Pancreas (tissue), 10 donors: ENCODE measurements at regions not wholly inside any gene's neighbourhood (a gene's known extent, or its start where the extent isn't known, plus 50 kb on each side); places are given as distances from the start of the nearest gene placed in this dataset.
A peak's percentile ranks its signal among the peaks of the same experiment; 100 is the strongest.

Experiments
- ATAC-seq, 4 donors: fragments of 200-7000 bp; cut with Tn5 transposase; one replicate each; pipeline versions ENCODE4 v1.8.0 to v1.9.1; 2020; ENCODE audit warnings: mild to moderate bottlenecking in 4 of 4, moderate library complexity in 4 of 4
- DNase-seq, 6 donors: peaks; one replicate each; pipeline ENCODE4 v3.0.0-alpha.2; 2020
- FAIRE-seq: peaks from 2 replicates; lab custom pipeline; 2012; peaks lifted over from hg19 to GRCh38; lab: Jason Lieb, UNC
- H3K27ac ChIP-seq, 4 donors: fragments of 200-600 bp; sonication (generic); 1 replicate in 3 of 4; 2 replicates in 1 of 4; pipeline versions ENCODE4 v1.5.0 to v1.8.0; 2020
- H3K27me3 ChIP-seq, 4 donors: fragments of 200-600 bp; one replicate each; pipeline ENCODE4 v1.8.0; 2021
- H3K36me3 ChIP-seq, 3 donors: fragments of 200-600 bp; sonication (generic) in 1 of 3; one replicate each; pipeline versions ENCODE4 v1.5.0 to v1.8.0; 2020 to 2021
- H3K4me1 ChIP-seq, 3 donors: fragments of 200-600 bp; one replicate each; pipeline ENCODE4 v1.8.0; 2021
- H3K4me3 ChIP-seq, 4 donors: fragments of 200-600 bp; sonication (generic) in 2 of 4; one replicate each; pipeline versions ENCODE4 v1.5.0 to v1.8.0; 2020 to 2021
- H3K9me3 ChIP-seq, 4 donors: fragments of 200-600 bp; one replicate each; pipeline ENCODE4 v1.8.0; 2021
- WGBS, 2 donors: extraction: QIAGEN DNeasy Blood & Tissue Kit; methylation state at CpG; one replicate each; pipeline ENCODE4 v1.1.7; 2013; 5-methylcytosine and 5-hydroxymethylcytosine counted together
- intact Hi-C, 3 donors: fragments of 100-400 bp; cut with DNase I; formaldehyde crosslinking; loops; one replicate each; pipeline versions ENCODE4 v1.11.1 to v1.14.2; 2022
- TF ChIP-seq, protein P1 (sequence below), 4 donors: fragments of 200-600 bp; sonication (generic) in 3 of 4; IDR thresholded peaks; one replicate each; pipeline versions ENCODE4 v1.5.0 to v1.8.0; 2021; ENCODE audit warnings: antibody characterized with exemption in 4 of 4
- donor health status: healthy with polysubstance abuse.
- donor health status: DM: no; HTN: no; CAD: no; lungs with moderate emphysema.
- donor health status: DM: no; HTN: no; CAD: no.
- donor health status: control.
- donor health status: control.
- donor health status: Bipolar disorder and iron deficiency.
- donor health status: DM: yes; HTN: yes; CAD: no.
- donor health status: DM: no; HTN: no; CAD: no.
- donor health status: DM: no; HTN: no; CAD: no.
- donor health status: DM: yes; HTN: yes; CAD: no.

DNA sequence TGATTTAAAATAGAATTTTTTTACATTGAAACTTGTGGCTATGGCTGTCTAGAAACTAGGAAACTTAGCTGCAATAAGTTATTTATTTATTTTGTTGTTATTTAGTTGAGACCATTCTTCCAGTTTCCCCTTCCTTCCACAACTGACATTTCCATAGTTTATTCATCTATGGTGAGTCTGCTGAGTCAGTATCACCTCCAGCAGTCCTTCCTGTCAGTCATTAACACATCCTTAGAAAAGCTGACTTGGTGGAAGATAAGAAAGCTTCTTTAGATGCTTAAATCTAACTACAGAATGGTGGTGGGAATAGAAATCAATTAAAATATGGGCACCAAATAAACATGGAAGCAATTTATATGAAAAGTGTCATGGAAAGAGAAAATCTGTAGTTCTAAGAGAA is 714.0 kb downstream of the RWDD3 start:
- H3K4me1 ChIP-seq, result no peaks in the 10 kb centered on the region
- H3K4me3 ChIP-seq, result no peak overlapping the region
- no peak overlapping the region for H3K27ac ChIP-seq
- intact Hi-C loops, result no loop called here
- ATAC-seq (no peak), FAIRE-seq (no peak), DNase-seq (no peak)
- TF ChIP-seq, protein P1, sequence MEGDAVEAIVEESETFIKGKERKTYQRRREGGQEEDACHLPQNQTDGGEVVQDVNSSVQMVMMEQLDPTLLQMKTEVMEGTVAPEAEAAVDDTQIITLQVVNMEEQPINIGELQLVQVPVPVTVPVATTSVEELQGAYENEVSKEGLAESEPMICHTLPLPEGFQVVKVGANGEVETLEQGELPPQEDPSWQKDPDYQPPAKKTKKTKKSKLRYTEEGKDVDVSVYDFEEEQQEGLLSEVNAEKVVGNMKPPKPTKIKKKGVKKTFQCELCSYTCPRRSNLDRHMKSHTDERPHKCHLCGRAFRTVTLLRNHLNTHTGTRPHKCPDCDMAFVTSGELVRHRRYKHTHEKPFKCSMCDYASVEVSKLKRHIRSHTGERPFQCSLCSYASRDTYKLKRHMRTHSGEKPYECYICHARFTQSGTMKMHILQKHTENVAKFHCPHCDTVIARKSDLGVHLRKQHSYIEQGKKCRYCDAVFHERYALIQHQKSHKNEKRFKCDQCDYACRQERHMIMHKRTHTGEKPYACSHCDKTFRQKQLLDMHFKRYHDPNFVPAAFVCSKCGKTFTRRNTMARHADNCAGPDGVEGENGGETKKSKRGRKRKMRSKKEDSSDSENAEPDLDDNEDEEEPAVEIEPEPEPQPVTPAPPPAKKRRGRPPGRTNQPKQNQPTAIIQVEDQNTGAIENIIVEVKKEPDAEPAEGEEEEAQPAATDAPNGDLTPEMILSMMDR (IDR thresholded peaks at IDR 0.05), result no peak
- no peaks in the 10 kb centered on the region for H3K9me3 ChIP-seq
- no peaks in the 10 kb centered on the region for H3K36me3 ChIP-seq
- H3K27me3 ChIP-seq, result no peaks in the 10 kb centered on the region

DNA sequence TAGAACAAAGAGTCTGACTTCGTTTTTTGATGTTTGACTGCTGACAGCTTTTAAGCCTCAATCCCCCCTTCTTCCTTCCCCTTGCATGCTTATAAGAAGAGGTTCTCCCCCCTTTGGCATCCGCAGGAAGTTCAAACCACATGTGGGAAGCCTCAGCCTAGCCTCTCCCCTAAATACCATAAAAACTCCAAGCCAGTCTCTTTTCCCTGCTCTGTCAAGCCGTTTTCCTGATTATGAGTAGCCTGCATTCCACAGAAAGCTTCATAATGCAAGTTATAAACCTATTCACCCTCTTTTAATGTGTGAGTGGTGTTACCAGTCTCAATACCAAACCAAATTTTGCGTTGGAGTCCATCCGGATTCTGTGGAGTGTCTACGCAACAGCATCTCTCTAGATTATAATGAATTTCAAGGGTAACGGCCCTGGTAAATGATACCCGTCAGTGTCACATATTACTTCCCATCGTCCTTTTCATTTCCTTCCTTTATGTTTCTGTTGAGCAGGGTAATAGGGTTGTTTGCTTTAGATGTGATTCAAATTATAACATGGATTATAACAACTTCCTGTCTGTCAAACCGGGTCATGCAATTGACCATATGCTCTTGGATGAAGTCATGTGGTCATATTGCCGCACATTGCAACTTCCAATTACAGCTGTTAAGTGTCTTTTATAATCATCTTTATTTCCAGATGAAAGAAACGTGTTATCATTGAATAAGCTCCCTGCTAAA is 717.5 kb downstream of the RWDD3 start:
- WGBS, 2 donors, result 53 to 67% methylated on average over 12 of the region's 12 CpGs
- Histone ChIP-seq H3K27me3 (no peaks in the 10 kb centered on the region), H3K9me3 (no peaks in the 10 kb centered on the region), H3K36me3 (no peaks in the 10 kb centered on the region), H3K4me3 (no peak overlapping the region), H3K4me1 (no peaks in the 10 kb centered on the region), H3K27ac (no peak overlapping the region)
- intact Hi-C loops, result no loop called here
- no peak for ATAC-seq
- TF ChIP-seq, protein P1 (IDR thresholded peaks at IDR 0.05), result no peak
- FAIRE-seq, result no peak
- DNase-seq, result no peak

DNA sequence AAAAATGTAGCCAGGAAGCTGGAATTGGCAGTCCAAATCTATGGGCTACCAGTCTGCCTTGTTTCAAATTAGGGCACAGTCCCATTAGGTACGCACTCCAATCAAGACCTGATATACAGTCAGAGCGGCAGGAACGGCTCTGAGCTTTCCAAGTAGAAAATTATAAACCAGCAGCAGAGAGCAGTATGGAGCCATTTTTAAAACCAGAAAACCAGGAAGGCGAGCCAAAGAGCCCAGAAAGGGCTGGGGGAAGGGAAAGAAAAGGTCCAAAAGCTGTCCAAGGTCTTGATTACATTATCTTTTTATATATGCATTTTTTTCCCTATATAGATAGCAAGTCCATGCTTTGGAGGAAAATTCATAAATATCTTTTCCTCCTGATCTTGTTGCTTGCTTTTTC is 719.0 kb downstream of the RWDD3 start:
- Histone ChIP-seq H3K36me3 (no peaks in the 10 kb centered on the region), H3K9me3 (no peaks in the 10 kb centered on the region), H3K4me1 (no peaks in the 10 kb centered on the region), H3K4me3 (no peak overlapping the region), H3K27ac (no peak overlapping the region), H3K27me3 (no peaks in the 10 kb centered on the region)
- peak in 1 of 6 donors; percentile 16 for DNase-seq
- 6 to 10% methylated on average over 4 of the region's 4 CpGs for WGBS, 2 donors
- intact Hi-C loops, result no loop called here
- ATAC-seq, result peak in 3 of 4 donors; percentile 82 to 84 (median 83)
- TF ChIP-seq, protein P1 (IDR thresholded peaks at IDR 0.05), result no peak
- no peak for FAIRE-seq

DNA sequence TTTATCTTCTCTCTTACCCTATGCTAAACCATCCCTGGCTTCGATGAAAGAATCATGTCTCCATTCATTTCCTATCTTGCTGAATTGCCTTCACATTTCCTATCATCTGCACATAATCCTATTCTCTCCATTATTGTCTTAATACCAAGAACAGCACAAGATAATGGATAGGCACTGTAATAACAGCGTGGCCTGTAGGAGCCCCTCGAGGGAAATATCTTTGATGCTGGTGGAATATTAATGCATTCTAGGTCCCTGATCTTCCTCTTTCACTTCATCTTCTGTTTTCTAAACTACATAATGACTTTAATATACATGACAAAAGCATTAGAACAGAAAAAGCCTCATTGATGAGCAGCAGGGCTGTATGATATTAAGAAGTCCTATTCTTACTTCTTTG is 720.6 kb downstream of the RWDD3 start:
- Histone ChIP-seq H3K4me1 (no peaks in the 10 kb centered on the region), H3K27me3 (no peaks in the 10 kb centered on the region), H3K4me3 (no peak overlapping the region), H3K9me3 (no peaks in the 10 kb centered on the region), H3K27ac (no peak overlapping the region), H3K36me3 (no peaks in the 10 kb centered on the region)
- WGBS, 2 donors, result 74 to 79% methylated on average over 3 of the region's 3 CpGs
- ATAC-seq (no peak), FAIRE-seq (no peak), DNase-seq (no peak)
- intact Hi-C loops, result no loop called here
- TF ChIP-seq, protein P1 (IDR thresholded peaks at IDR 0.05), result no peak

DNA sequence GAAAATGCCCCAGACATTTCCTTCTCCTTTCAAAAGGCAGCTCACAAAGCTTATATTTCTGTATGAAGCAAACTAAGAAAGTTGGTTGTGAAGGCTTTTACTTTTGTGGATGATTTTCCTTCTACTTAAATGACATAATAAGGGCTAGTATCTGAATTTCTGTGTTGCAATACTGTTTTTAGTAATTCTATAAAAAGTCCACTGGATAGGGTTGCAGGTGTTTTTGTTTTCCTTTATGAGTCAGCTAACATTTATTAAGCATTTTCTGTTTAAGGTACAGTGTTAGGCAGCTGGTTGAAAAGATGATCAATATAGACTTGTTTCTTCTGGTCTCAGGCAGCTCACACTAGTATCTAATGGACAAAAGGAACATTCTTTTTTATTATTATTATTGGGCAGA is 722.2 kb downstream of the RWDD3 start:
- no peak for DNase-seq
- intact Hi-C loops, result no loop called here
- Histone ChIP-seq H3K27me3 (no peaks in the 10 kb centered on the region), H3K4me1 (no peaks in the 10 kb centered on the region), H3K4me3 (no peak overlapping the region), H3K27ac (no peak overlapping the region), H3K36me3 (no peaks in the 10 kb centered on the region), H3K9me3 (no peaks in the 10 kb centered on the region)
- TF ChIP-seq, protein P1 (IDR thresholded peaks at IDR 0.05), result no peak
- no peak for FAIRE-seq
- no peak for ATAC-seq
